ENCODE measurements at regions not wholly inside any gene's neighbourhood (a gene's known extent, or its start where the extent isn't known, plus 50 kb on each side); places are given as distances from the start of the nearest gene placed in this dataset.
A peak's percentile ranks its signal among the peaks of the same experiment; 100 is the strongest.

GRCh38 chrX:95291561-95291960 is 1393.1 kb upstream of the DIAPH2 start:
- ATAC-seq = no peak
- no peak for TF ChIP-seq ESRRG (CRISPR knock-in tag; IDR thresholded peaks at IDR 0.05)
- TF ChIP-seq ARNTL (CRISPR knock-in tag; IDR thresholded peaks at IDR 0.05; ENCODE audit: borderline replicate concordance, low read depth) = no peak
- no peak for TF ChIP-seq CSRNP3 (CRISPR knock-in tag; IDR thresholded peaks at IDR 0.05)
- TF ChIP-seq OSR1 (CRISPR knock-in tag; IDR thresholded peaks at IDR 0.05) = no peak
- TF ChIP-seq CSDC2 (CRISPR knock-in tag; IDR thresholded peaks at IDR 0.05) = no peak
- TF ChIP-seq ZC3H10 (CRISPR knock-in tag; IDR thresholded peaks at IDR 0.05) = no peak
- TF ChIP-seq TOX (CRISPR knock-in tag; IDR thresholded peaks at IDR 0.05; ENCODE audit: borderline replicate concordance) = no peak
- no peak for TF ChIP-seq ZFP3 (CRISPR knock-in tag; IDR thresholded peaks at IDR 0.05)
- no peak for TF ChIP-seq TSHZ2 (CRISPR knock-in tag; IDR thresholded peaks at IDR 0.05)
- no peak for TF ChIP-seq BACH2 (CRISPR knock-in tag; IDR thresholded peaks at IDR 0.05; ENCODE audit: borderline replicate concordance)
- no peak for TF ChIP-seq ZNF8 (CRISPR knock-in tag; IDR thresholded peaks at IDR 0.05)
- TF ChIP-seq ISL1 (CRISPR knock-in tag; IDR thresholded peaks at IDR 0.05) = no peak
- no peak for TF ChIP-seq POU6F1 (CRISPR knock-in tag; IDR thresholded peaks at IDR 0.05; ENCODE audit: borderline replicate concordance, low read depth)
- no peak for TF ChIP-seq SNAI2 (CRISPR knock-in tag; IDR thresholded peaks at IDR 0.05)
- no peak for TF ChIP-seq TCF4 (CRISPR knock-in tag; IDR thresholded peaks at IDR 0.05; ENCODE audit: borderline replicate concordance)
- TF ChIP-seq ZNF565 (CRISPR knock-in tag; conservative IDR thresholded peaks at IDR 0.05; ENCODE audit: low read depth) = no peak
- TF ChIP-seq PPARA (CRISPR knock-in tag; IDR thresholded peaks at IDR 0.05; ENCODE audit: borderline replicate concordance) = no peak
- TF ChIP-seq CREB5 (CRISPR knock-in tag; IDR thresholded peaks at IDR 0.05; ENCODE audit: low read depth) = no peak

GRCh38 chrX:95318882-95319281 is 1365.8 kb upstream of the DIAPH2 start:
- TF ChIP-seq GLIS3 (CRISPR knock-in tag; IDR thresholded peaks at IDR 0.05) (no peak), CREB5 (CRISPR knock-in tag; IDR thresholded peaks at IDR 0.05; ENCODE audit: low read depth) (no peak), ARNTL (CRISPR knock-in tag; IDR thresholded peaks at IDR 0.05; ENCODE audit: borderline replicate concordance, low read depth) (no peak), OSR1 (CRISPR knock-in tag; IDR thresholded peaks at IDR 0.05) (no peak), TSHZ2 (CRISPR knock-in tag; IDR thresholded peaks at IDR 0.05) (no peak), BACH2 (CRISPR knock-in tag; IDR thresholded peaks at IDR 0.05; ENCODE audit: borderline replicate concordance) (no peak), RARB (CRISPR knock-in tag; IDR thresholded peaks at IDR 0.05) (no peak), ZNF70 (CRISPR knock-in tag; IDR thresholded peaks at IDR 0.05) (no peak)
- peak; percentile 85 for ATAC-seq

Measured in SK-N-SH treated with all-trans-retinoic acid at 6 μM for 48 hours (cell line).